Muscle of leg (tissue), 3 donors: ENCODE measurements at regions not wholly inside any gene's neighbourhood (a gene's known extent, or its start where the extent isn't known, plus 50 kb on each side); places are given as distances from the start of the nearest gene placed in this dataset.

Experiments used
- DNase-seq: peaks from one replicate; pipeline ENCODE4 v3.0.0; 2013
- H3K27ac ChIP-seq: one replicate; pipeline ENCODE4 v1.5.1; 2013; ENCODE audit warnings: mild to moderate bottlenecking, low read length, control low read depth
- H3K27me3 ChIP-seq: one replicate; pipeline ENCODE4 v1.6.1; 2013; ENCODE audit warnings: low read length; ENCODE audit not compliant: control insufficient read depth, insufficient read depth
- H3K36me3 ChIP-seq: one replicate; pipeline ENCODE4 v1.6.1; 2013; ENCODE audit warnings: low read length; ENCODE audit not compliant: control insufficient read depth, insufficient read depth
- H3K4me1 ChIP-seq: one replicate; pipeline ENCODE4 v1.6.1; 2013; ENCODE audit warnings: low read length; ENCODE audit not compliant: control insufficient read depth, insufficient read depth
- H3K4me3 ChIP-seq: one replicate; pipeline ENCODE4 v1.5.1; 2013; ENCODE audit warnings: low read length, control low read depth
- H3K9me3 ChIP-seq: replicated peaks from 2 replicates; pipeline ENCODE4 v1.6.1; 2013; ENCODE audit warnings: low read depth, low read length; ENCODE audit not compliant: control insufficient read depth
- WGBS: methylation state at CpG from one replicate; pipeline ENCODE4 v1.1.5; 2013; ENCODE audit warnings: missing lambda C conversion rate; ENCODE audit not compliant: insufficient coverage; 5-methylcytosine and 5-hydroxymethylcytosine counted together

DNA sequence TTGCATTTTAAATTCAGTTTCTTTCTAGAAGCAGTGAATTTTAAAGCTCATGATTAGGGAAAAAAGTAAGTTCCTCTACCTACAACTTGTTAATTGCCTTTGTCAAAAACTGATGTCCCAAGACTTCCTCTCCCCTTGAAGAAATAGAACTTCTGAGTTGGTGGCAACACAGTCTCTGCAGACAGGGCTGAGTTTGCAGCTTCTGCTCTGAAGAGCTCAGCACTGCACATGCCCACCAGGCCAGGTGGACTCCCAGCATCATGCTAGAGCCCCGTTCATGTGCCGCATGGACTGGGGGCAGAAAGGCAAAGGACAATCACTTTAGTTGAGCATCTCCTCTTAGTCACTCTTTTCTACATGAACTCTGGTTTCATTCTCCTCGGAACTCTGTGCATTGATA lies 620.1 kb downstream of the VRK1 start:
- no peaks in the 10 kb centered on the region for H3K9me3 ChIP-seq
- no peak overlapping the region for H3K4me3 ChIP-seq
- peaks cover 28% of the 10 kb centered on the region for H3K27me3 ChIP-seq
- no peak overlapping the region for H3K27ac ChIP-seq
- peaks cover 2% of the 10 kb centered on the region for H3K4me1 ChIP-seq
- WGBS = 69% methylated on average over 2 of the region's 3 CpGs
- DNase-seq = no peak
- H3K36me3 ChIP-seq = no peaks in the 10 kb centered on the region

DNA sequence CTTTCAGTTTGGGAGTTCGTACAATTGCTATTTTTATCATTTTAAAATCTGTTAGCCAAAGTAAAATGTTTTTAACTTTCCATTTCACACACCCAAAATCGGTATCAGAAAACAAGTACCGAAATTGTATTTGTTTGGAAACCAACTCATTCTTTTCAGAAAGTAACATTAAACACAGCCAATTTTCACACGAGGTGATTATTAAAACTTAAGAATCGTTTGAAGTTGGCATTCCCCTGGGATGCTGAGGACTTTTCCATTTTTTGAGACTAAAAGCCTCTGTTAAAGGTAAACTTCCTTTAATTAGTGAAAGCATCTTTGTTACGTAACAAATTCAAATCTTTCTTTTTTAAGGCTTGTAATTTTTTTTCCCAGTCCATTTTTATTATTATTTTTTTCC lies 623.0 kb downstream of the VRK1 start:
- Histone ChIP-seq H3K4me3 (no peak overlapping the region), H3K27me3 (peaks cover 6% of the 10 kb centered on the region), H3K9me3 (no peaks in the 10 kb centered on the region), H3K36me3 (no peaks in the 10 kb centered on the region), H3K4me1 (no peaks in the 10 kb centered on the region), H3K27ac (no peak overlapping the region)
- DNase-seq = no peak
- no CpG with 5 or more reads among the region's 6 CpGs for WGBS

DNA sequence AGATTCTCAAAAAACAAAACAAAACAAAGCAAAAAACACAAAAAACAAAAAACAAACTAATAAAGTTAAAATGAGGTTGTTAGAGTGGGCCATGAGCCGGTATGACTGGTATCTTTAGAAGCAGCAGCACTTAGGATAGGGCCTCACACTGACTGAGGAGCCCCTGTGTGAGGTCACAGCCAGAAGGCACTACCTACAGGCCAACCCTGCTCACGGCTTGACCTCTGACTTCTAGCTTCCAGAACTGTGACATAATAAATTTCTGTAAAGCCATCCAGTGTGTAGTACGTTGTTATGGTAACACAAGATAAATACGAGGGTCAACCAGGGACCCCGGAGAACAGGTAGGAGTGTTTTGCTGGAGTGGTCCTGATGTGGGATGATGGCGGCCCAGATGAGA lies 629.6 kb downstream of the VRK1 start:
- H3K9me3 ChIP-seq = no peaks in the 10 kb centered on the region
- no peaks in the 10 kb centered on the region for H3K36me3 ChIP-seq
- H3K27me3 ChIP-seq = no peaks in the 10 kb centered on the region
- no peak overlapping the region for H3K4me3 ChIP-seq
- DNase-seq = no peak
- H3K4me1 ChIP-seq = no peaks in the 10 kb centered on the region
- WGBS = 70% methylated on average over 6 of the region's 6 CpGs
- no peak overlapping the region for H3K27ac ChIP-seq

- DNase-seq = peak; percentile 16
- no peak overlapping the region for H3K27ac ChIP-seq
- no peaks in the 10 kb centered on the region for H3K36me3 ChIP-seq
- no peaks in the 10 kb centered on the region for H3K4me1 ChIP-seq
- no peak overlapping the region for H3K4me3 ChIP-seq
- H3K9me3 ChIP-seq = no peaks in the 10 kb centered on the region
- H3K27me3 ChIP-seq = no peaks in the 10 kb centered on the region
- WGBS = no CpG with 5 or more reads among the region's 2 CpGs
Measured at GRCh38 chr14:97428808-97429440, 631.7 kb downstream of the VRK1 start.

- WGBS = 55% methylated on average over 4 of the region's 6 CpGs
- Histone ChIP-seq H3K9me3 (no peaks in the 10 kb centered on the region), H3K36me3 (no peaks in the 10 kb centered on the region), H3K27me3 (no peaks in the 10 kb centered on the region), H3K4me3 (no peak overlapping the region), H3K4me1 (no peaks in the 10 kb centered on the region), H3K27ac (no peak overlapping the region)
- DNase-seq = no peak
Measured at GRCh38 chr14:97432586-97432985, 635.4 kb downstream of the VRK1 start.

- no peak overlapping the region for H3K4me3 ChIP-seq
- H3K9me3 ChIP-seq = no peaks in the 10 kb centered on the region
- no peaks in the 10 kb centered on the region for H3K4me1 ChIP-seq
- no peaks in the 10 kb centered on the region for H3K27me3 ChIP-seq
- no peak overlapping the region for H3K27ac ChIP-seq
- DNase-seq = no peak
- no peaks in the 10 kb centered on the region for H3K36me3 ChIP-seq
- WGBS = 80% methylated on average over 6 of the region's 9 CpGs
Measured at GRCh38 chr14:97441740-97442362, 644.7 kb downstream of the VRK1 start.

DNA sequence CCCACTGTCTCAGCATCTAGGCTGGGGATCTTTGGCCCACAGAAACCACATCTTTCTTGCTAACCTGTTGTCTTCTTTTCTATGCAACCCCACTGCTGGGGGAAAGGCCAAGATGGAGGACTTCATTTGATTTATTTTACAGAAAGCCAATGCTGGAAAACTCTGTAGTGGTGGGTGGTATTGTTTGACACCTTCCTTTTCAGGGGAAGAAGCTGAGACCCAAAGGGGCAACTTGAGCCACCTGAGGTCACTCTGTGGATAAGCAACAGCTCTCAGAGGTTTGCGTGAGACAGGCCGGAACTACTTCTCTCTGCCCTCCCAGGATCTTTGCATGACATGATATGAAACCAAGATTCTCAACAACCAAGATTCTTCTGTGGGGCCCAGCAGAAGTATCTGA lies 645.2 kb downstream of the VRK1 start:
- H3K4me3 ChIP-seq = no peak overlapping the region
- H3K4me1 ChIP-seq = no peaks in the 10 kb centered on the region
- no peaks in the 10 kb centered on the region for H3K36me3 ChIP-seq
- no peaks in the 10 kb centered on the region for H3K9me3 ChIP-seq
- H3K27me3 ChIP-seq = no peaks in the 10 kb centered on the region
- DNase-seq = no peak
- no peak overlapping the region for H3K27ac ChIP-seq
- WGBS = 100% methylated on average over 2 of the region's 2 CpGs

- 67% methylated on average over 3 of the region's 3 CpGs for WGBS
- Histone ChIP-seq H3K9me3 (no peaks in the 10 kb centered on the region), H3K4me3 (no peak overlapping the region), H3K4me1 (no peaks in the 10 kb centered on the region), H3K36me3 (no peaks in the 10 kb centered on the region), H3K27ac (no peak overlapping the region), H3K27me3 (no peaks in the 10 kb centered on the region)
- no peak for DNase-seq
Measured at GRCh38 chr14:97443412-97443811, 646.2 kb downstream of the VRK1 start.

DNA sequence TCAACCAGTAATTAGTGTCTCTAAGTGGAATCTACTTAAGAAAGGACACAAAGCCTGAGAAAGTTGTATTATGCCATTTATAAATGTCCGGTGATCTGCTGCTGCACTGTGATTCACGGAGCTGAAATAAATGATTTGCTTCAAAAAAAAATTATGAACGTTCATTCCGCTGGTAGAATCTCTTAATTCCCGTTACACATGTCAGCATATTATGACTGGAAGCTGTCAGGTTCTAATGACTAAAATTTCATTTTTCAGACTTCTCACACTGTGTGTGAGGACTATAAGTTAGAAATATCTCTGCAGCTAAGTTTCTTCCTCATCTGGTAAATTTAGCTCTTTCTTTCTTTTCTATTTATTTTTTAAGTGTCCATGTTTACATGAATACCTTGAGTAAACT lies 647.1 kb downstream of the VRK1 start:
- no CpG with 5 or more reads among the region's 5 CpGs for WGBS

DNA sequence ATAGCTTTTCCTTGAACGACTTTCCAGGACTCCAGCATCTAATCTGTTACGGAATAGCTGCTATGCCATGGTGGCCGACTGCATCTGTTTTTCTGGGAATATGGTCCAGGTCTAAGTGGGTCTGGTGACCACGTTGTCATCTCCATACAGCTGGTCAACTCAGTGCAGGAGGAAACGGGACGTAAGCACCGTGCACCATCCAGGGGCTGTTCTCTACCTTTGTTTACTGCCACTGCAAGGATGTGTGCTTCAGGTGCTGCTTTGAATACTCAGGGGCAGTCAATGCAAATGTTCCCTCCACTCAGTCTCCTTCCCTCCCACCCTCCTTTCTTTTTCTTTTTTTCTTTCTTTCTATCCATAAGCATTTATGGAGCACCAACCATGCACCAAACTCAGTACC lies 648.2 kb downstream of the VRK1 start:
- H3K4me3 ChIP-seq = no peak overlapping the region
- H3K36me3 ChIP-seq = no peaks in the 10 kb centered on the region
- WGBS = 74% methylated on average over 6 of the region's 7 CpGs
- no peak overlapping the region for H3K27ac ChIP-seq
- no peak for DNase-seq
- H3K4me1 ChIP-seq = no peaks in the 10 kb centered on the region
- no peaks in the 10 kb centered on the region for H3K9me3 ChIP-seq
- no peaks in the 10 kb centered on the region for H3K27me3 ChIP-seq

More for the DNA sequence above, 647.1 kb downstream of the VRK1 start:
- no peak for DNase-seq
- Histone ChIP-seq H3K27me3 (no peaks in the 10 kb centered on the region), H3K4me3 (no peak overlapping the region), H3K9me3 (no peaks in the 10 kb centered on the region), H3K27ac (no peak overlapping the region), H3K36me3 (no peaks in the 10 kb centered on the region), H3K4me1 (no peaks in the 10 kb centered on the region)

DNA sequence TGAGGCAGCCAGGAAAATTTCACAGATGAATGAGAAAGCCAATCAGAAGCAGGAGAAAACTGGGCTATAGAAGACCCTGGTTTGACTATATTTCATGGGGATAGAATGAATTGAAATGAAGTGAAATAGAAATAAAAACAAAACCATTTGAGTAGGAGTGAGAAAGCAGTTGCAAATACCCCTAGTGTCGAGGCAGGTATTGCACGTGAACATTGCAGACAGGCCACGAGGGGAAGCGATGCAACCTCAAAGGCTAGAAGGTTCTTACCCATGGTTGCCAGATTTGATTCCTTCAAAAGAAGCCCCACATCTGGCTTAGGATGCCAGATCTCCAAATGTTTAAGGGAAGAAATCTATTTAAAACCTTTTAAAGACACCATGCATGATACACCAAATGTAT lies 648.9 kb downstream of the VRK1 start:
- H3K27me3 ChIP-seq = no peaks in the 10 kb centered on the region
- no peak overlapping the region for H3K27ac ChIP-seq
- no peak for DNase-seq
- H3K4me1 ChIP-seq = no peaks in the 10 kb centered on the region
- no peaks in the 10 kb centered on the region for H3K9me3 ChIP-seq
- 79% methylated on average over 3 of the region's 4 CpGs for WGBS
- H3K36me3 ChIP-seq = no peaks in the 10 kb centered on the region
- no peak overlapping the region for H3K4me3 ChIP-seq
